AG10803 (cell line): ENCODE measurements at regions not wholly inside any gene's neighbourhood (a gene's known extent, or its start where the extent isn't known, plus 50 kb on each side); places are given as distances from the start of the nearest gene placed in this dataset.

Experiments
- DNase-seq: peaks from one replicate; pipeline ENCODE4 v3.0.0; 2010; ENCODE audit warnings: low read depth
- H3K4me3 ChIP-seq: 2 replicates; pipeline ENCODE4 v1.5.1; 2011; ENCODE audit warnings: mild to moderate bottlenecking, low read length, control low read depth
- CTCF ChIP-seq: conservative IDR thresholded peaks from 2 replicates; pipeline ENCODE4 v1.5.1; 2011; ENCODE audit warnings: mild to moderate bottlenecking, low read length, control low read depth, inconsistent platforms

GRCh38 chr1:244231572-244232315 is 180.7 kb downstream of the ZBTB18 start:
- no peak for TF ChIP-seq CTCF
- DNase-seq = peak; percentile 29
- H3K4me3 ChIP-seq = peak overlapping the region; percentile 51

GRCh38 chr1:244234009-244234643 is 183.0 kb downstream of the ZBTB18 start:
- TF ChIP-seq CTCF = no peak
- DNase-seq = no peak
- H3K4me3 ChIP-seq = no peak overlapping the region

GRCh38 chr1:244235157-244235556 is 184.1 kb downstream of the ZBTB18 start:
- no peak for TF ChIP-seq CTCF
- no peak for DNase-seq
- H3K4me3 ChIP-seq = no peak overlapping the region

GRCh38 chr1:244236101-244236500 is 185.0 kb downstream of the ZBTB18 start:
- DNase-seq = no peak
- no peak for TF ChIP-seq CTCF

GRCh38 chr1:244236721-244237120 is 185.6 kb downstream of the ZBTB18 start:
- TF ChIP-seq CTCF = no peak
- H3K4me3 ChIP-seq = no peak overlapping the region
- DNase-seq = no peak

More at GRCh38 chr1:244236101-244236500, 185.0 kb downstream of the ZBTB18 start:
- no peak overlapping the region for H3K4me3 ChIP-seq

GRCh38 chr1:244237445-244237844 is 186.4 kb downstream of the ZBTB18 start:
- DNase-seq = no peak
- TF ChIP-seq CTCF = no peak
- no peak overlapping the region for H3K4me3 ChIP-seq

GRCh38 chr1:244239261-244239770 is 188.2 kb downstream of the ZBTB18 start:
- no peak for TF ChIP-seq CTCF
- DNase-seq = peak; percentile 50
- no peak overlapping the region for H3K4me3 ChIP-seq
